ENCODE measurements at regions not wholly inside any gene's neighbourhood (a gene's known extent, or its start where the extent isn't known, plus 50 kb on each side); places are given as distances from the start of the nearest gene placed in this dataset.
"Not testable (repeated sequence)": the region's sequence is repeated elsewhere in the genome, so short reads cannot be mapped to it uniquely, and the experiment has no call there.

GRCh38 chr10:30687698-30688213 is 58.2 kb upstream of the LYZL2 start:
- peak; percentile 68 for DNase-seq (ENCODE audit: low spot score)
- TF ChIP-seq CTCF (IDR thresholded peaks at IDR 0.05; ENCODE audit: extremely low read depth, missing control alignments) = peak; percentile 77

GRCh38 chr10:30686708-30687107 is 57.2 kb upstream of the LYZL2 start:
- DNase-seq (ENCODE audit: low spot score) = no peak

GRCh38 chr10:30683496-30683895 is 53.9 kb upstream of the LYZL2 start:
- no peak for DNase-seq (ENCODE audit: low spot score)
- TF ChIP-seq CTCF (IDR thresholded peaks at IDR 0.05; ENCODE audit: extremely low read depth, missing control alignments) = no peak

More at GRCh38 chr10:30686708-30687107, 57.2 kb upstream of the LYZL2 start:
- no peak for TF ChIP-seq CTCF (IDR thresholded peaks at IDR 0.05; ENCODE audit: extremely low read depth, missing control alignments)

- not testable (repeated sequence) for DNase-seq (ENCODE audit: low spot score)
These were observed 53.0 kb upstream of the LYZL2 start for GRCh38 chr10:30682377-30683199.

- TF ChIP-seq CTCF (IDR thresholded peaks at IDR 0.05; ENCODE audit: extremely low read depth, missing control alignments) = no peak
- DNase-seq (ENCODE audit: low spot score) = no peak
These were observed 51.4 kb upstream of the LYZL2 start for GRCh38 chr10:30680908-30681307.
